NCI-H1092 treated with DMSO at 0.1 percent for 48 hours (cell line): ENCODE measurements at regions not wholly inside any gene's neighbourhood (a gene's known extent, or its start where the extent isn't known, plus 50 kb on each side); places are given as distances from the start of the nearest gene placed in this dataset.
"Not testable (repeated sequence)": the region's sequence is repeated elsewhere in the genome, so short reads cannot be mapped to it uniquely, and the experiment has no call there.

ENCODE experiments used
- DNase-seq: peaks from one replicate; lab custom pipeline; 2025; lab: John Stamatoyannopoulos, UW

DNA sequence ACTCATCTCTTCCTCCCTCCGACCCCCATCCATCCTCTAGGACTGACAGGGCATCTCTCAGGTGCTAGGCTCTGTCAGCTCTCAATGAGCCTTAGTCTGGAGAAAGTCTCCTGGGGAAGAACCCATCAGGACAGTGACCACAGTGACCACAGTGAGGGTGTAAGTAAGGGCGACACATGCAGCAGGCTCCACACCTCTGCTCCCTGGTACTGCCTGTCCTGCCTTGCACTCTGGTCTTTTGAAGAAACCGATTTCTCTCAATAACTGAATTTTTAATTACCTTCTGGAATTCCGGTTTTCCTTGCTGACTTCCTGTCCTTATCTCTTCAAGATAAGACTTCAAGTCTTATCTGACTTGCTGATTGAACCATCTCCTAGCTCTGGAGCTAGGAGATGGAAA, 190.2 kb downstream of the ACTR3B start:
- no peak for DNase-seq

DNA sequence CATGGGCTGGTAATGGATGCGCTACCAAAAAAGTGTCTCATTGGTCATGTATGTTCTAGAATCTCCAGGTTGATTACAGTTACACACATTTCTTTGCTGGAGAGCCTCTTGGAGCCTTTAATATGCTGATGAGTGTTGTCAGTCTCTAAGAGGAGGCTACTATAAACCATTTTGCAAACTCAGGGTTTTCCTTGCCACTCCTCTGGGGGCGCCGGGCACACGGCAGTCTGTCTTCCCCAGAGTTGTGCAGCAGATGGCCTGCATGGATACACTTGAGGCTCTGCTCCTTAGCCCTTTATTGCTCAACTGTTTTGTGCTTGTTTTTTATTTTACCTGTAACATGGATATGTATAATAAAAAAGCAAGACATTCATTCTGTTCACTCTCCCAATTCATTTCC, 196.5 kb downstream of the ACTR3B start:
- DNase-seq = no peak

DNA sequence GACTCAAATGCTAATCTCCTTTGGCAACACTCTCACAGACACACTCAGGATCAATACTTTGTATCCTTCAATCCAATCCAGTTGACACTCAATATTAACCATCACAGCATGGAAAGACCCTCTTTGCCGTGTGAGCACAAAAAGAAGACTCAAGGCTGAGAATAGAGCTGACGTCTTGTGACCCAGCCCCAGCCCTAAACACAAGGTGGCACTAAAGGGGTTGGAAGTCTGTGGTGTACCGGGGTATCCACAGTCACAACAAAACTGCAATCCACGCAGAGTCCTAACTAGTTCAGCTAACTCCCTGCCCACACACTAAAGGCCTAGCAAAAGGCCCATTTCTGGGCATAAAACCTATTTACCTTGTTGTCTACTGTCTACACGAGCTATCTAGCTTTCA, 200.1 kb downstream of the ACTR3B start:
- no peak for DNase-seq

DNA sequence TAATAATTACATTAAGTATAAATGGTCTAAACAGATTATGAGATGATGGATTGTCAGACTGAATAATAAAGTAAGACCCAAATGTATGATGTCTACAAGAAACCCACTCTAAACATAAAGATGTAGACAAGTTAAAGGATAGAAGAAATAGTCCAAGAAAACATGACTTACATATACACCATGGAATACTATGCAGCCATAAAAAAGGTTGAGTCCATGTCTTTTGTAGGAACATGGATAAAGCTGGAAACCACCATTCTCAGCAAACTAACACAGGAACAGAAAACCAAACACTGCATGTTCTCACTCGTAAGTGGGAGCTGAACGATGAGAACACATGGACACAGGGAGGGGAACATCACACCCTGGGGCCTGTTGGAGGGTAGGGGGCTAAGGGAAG, 202.2 kb downstream of the ACTR3B start:
- DNase-seq = not testable (repeated sequence)

GRCh38 chr7:152966189-152966588, 206.6 kb downstream of the ACTR3B start:
- DNase-seq = no peak

DNA sequence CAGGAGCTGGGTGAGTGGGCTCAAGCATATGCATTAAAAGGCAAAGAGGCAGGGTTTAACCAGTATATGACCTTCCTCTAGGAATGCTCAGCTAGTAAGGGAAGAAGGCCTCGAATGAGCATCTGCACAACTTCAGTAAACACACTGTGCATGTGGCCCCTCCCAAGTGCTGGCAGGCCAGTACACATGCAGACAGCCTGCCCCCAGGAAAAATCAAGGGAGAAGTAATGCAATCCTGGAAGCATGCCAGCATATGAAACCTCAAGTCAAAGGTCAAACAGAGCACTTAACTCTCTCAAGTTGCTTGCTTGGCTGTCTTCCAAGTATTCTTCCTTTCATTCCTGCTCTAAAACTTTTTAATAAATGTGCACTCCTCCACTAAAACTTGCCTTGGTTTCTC, 208.4 kb downstream of the ACTR3B start:
- no peak for DNase-seq

GRCh38 chr7:152968514-152968913, 209.0 kb downstream of the ACTR3B start:
- no peak for DNase-seq

- no peak for DNase-seq
These were observed 209.8 kb downstream of the ACTR3B start for GRCh38 chr7:152969335-152969734.

DNA sequence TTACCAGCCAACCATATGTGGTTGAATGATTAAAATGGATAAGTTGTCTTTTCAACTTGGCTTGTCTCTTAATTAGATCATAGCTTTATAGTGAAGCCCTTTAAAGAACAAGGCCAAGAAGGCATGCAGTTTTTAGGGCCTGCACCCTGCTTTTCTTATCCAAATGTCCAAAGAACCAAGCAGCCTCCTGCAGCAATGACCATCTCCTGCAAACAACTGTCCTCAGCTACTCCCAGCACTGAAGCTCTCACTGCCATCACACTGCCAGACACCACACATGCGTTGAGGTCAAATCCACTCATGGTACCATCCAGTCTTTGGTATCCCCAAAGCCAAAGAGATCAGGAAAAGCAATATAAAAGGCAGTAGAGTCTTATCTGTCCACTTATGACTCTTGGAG, 210.3 kb downstream of the ACTR3B start:
- no peak for DNase-seq

DNA sequence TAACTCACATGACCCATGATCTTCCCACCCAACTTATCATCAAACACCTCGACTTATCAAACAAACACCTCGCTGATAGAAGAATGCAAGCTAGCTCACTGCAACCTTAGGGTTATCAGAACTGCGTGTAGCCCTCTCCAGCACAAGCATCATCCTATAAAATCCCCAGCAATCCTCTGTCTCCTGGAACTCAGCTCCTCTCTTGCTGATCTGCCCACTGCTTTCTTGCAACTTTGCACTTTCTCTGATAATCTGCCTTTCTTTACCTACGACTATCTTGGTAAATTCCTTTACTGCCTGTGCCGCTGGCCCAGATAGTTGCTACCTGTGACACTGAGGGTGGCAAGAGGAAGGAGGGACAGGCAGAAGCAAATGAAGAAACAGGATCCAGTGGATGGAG, 210.9 kb downstream of the ACTR3B start:
- no peak for DNase-seq

DNA sequence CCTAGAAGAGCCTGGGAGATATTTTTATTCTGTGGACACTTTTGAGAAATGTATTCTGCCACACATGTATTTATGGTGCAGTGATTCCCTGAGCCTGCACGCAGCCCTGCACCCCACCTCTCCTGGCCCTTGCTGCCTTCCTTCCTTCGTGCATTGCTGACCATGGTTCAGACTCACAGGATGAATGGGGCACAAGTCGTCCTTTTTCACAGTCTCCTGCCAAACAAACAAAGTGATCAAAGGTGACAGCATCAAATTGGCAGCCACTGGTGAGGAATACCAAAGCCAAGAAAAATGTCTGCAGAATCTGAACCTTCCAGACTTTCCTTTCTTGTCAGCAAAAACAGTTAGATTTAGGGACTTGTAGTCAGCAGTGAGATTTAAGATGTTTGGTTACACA, 215.0 kb downstream of the ACTR3B start:
- DNase-seq = no peak

GRCh38 chr7:152975076-152975475, 215.5 kb downstream of the ACTR3B start:
- DNase-seq = no peak

DNA sequence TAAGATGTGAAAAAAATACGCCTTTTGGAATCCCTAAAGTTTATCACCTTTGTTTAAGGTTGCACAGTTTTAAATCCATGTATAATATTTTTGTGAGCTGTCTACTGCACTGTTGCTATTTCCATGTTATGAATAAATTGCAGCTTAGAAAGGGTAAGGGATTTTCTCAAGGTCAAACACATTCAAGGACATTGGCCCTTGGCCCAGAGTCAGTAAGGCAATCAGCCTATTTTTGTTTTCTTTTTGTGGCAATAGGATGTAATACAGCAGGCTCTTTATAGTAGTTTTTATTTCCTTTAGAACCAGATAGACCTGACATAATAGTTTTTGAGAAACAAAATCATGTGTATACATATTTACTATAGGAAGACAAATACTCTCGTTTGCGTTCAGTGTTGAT, 219.8 kb downstream of the ACTR3B start:
- DNase-seq = no peak

- DNase-seq = no peak
These were observed 224.9 kb downstream of the ACTR3B start for GRCh38 chr7:152984421-152984820.

DNA sequence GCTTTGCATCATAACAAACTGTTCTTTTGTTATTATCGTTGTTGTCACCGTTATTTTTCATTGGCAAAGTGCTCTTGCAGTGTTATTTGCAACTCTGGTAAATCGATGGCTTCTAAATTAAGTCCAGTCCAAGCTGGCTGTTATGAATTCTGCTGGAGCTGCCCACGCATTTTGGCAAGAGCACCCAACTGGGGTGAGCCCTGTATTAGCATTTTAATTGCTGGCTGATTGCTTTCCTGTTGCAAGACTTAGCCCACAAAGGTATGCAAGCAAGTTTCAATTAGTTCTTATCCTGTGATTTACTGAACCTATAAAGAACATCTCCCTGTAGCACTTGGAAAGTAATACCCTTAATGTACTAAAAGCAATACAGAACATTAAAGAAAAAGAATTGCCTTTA, 226.8 kb downstream of the ACTR3B start:
- DNase-seq = no peak

DNA sequence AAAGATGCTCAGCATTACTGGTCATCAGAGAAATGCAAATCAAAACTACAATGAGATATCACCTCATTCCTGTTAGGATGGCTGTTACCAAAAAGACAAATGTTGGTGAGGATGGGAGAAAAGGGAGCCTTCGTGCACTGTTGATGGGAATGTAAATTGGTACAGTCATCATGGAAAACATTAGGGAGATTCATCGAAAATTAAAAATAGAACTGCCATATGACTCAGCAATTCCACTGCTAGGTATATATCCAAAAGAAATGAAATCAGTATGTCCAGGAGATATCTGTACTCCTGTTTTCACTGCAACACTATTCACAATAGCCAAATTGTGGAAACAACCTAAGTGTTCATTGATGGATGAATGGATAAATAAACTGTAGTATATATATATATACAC, 228.1 kb downstream of the ACTR3B start:
- no peak for DNase-seq

DNA sequence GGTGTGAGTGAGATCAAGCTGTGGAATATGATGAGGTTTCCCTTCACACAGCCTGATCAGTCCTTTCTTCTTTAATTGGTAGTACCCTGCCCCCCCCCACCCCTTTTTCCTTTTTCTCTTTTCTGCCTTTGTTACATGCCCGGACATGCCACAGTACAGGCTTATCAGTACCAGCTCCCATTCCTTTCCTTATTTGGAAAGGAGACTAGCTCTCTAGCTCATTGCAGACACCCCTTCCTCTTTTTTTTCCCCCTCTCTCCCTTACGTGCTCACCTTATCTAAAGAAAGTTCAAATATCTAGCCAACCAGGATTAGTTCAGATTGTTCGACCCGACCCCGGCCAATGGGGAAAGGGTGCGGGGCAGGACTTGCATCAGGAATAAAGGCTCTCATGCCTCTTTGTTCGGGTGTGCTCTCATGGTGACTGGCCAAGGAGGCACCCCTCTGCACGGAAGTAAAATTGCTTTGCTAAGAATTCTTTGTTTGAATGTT, 230.4 kb downstream of the ACTR3B start:
- no peak for DNase-seq

- no peak for DNase-seq
These were observed 238.9 kb downstream of the ACTR3B start for GRCh38 chr7:152998420-152998819.

GRCh38 chr7:153002115-153002514, 242.6 kb downstream of the ACTR3B start:
- no peak for DNase-seq

- no peak for DNase-seq
These were observed 243.0 kb downstream of the ACTR3B start for GRCh38 chr7:153002572-153002971.

DNA sequence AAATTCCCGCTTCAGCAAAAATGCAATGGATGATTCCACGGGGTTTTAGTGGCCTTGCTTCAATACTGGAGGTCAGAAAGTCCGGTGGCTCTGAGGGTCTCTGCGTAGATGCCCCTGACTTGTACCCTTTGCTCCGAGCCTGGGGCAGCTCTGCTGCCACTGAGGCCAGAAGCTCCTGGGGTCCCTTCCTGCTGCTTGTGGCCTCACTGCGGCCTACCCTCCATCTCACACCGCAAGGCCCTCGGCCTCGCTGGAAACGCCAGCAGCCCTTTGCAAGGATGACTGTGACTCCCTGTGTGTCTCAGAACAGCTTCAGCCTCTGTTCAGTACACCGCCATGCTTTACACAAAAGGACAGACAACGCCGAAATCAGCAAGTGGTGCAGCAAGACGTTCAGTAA, 244.8 kb downstream of the ACTR3B start:
- no peak for DNase-seq

DNA sequence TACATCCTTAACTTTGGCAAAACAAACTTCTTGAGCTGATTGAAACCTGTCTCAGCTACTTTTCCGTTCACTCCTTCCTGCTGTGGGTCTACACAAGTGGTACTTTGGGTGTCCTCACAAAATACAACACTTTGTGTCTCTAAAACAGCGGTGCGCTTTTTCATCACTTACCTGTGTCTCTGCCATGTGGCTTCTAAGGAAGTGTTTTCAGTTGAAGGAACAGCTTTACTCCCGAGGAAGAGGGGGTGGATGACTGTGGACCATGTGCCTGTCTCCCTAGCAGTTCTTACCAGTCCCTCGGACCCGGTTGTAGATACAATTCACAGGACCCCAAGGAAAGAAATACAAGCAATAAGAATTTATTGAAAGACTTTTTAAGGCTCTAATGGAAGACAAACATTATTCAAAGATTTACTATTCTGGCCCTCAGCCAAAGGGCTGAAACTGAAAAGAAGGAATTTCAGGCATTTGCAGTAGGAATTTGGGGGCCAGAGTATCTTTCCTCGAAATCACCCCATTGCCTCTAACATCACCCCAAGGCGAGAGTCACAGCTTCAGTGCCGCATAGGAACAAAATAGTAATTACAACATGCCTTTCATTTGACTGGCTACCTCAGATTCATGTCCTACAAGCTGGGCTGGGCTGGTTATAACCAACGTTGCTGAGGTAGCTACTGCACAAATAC, 246.3 kb downstream of the ACTR3B start:
- no peak for DNase-seq

- no peak for DNase-seq
These were observed 246.9 kb downstream of the ACTR3B start for GRCh38 chr7:153006452-153006851.

DNA sequence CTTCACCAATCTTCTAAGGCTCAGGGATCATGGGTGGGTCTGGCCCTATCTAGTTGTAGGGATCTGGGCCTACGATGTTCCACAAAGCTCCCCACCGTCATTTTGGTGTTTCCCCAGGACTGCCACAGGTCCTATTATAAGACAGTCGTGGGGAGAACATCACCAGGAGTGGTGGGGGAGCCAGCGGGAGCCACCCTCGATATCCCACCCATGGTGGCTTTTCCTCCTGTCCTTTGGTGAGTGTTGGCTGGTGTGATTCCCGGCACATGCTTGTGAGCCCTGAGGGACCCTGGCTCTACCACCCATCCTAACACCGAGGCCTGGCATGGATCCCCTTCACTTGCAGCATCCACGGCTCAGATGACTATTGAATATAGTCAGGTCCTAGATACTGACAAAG, 247.4 kb downstream of the ACTR3B start:
- DNase-seq = no peak
